ENCODE measurements at regions not wholly inside any gene's neighbourhood (a gene's known extent, or its start where the extent isn't known, plus 50 kb on each side); places are given as distances from the start of the nearest gene placed in this dataset.
A peak's percentile ranks its signal among the peaks of the same experiment; 100 is the strongest.

- no peak for DNase-seq
Measured at GRCh38 chr1:5311634-5312292, 657.4 kb downstream of the AJAP1 start.

DNA sequence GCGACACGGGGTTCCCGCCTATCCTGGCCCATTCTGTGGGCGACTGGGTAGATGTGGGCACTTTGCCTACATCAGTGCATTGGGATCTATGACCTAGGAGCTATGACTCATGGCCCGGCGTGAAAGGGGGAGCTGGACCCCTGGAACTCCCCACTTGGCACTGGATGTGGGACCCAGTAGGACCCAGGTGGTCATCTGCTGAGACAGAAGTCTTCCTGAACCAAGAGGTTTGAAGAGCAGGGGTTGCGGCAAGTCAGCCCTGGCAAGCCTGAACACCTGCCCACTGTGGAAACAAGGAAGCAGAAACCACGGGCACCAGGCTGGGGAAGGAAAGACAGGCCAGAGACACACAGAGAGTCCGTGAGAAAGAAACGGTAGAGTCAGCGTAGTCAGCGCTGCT, 656.7 kb downstream of the AJAP1 start:
- no peak for DNase-seq

DNA sequence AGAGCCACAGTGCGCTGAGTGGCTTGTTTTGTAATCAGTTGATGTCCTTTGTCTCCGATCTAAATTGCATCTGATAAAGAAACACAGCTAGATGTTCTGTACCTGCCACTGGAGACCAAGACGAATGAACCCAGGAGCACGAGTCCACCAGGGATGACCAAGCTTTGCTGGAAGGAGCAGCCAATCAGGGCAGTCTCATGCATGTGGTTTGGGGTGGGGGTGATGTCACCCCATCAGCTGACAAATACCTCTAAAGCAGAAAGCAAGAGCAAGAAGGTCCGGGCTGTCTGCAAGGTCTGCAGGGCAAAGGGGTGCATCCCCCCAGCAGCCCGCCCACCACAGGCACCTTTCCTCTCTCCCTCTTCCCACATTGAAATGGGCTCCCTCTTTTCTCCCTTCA, 653.8 kb downstream of the AJAP1 start:
- DNase-seq: no peak

DNA sequence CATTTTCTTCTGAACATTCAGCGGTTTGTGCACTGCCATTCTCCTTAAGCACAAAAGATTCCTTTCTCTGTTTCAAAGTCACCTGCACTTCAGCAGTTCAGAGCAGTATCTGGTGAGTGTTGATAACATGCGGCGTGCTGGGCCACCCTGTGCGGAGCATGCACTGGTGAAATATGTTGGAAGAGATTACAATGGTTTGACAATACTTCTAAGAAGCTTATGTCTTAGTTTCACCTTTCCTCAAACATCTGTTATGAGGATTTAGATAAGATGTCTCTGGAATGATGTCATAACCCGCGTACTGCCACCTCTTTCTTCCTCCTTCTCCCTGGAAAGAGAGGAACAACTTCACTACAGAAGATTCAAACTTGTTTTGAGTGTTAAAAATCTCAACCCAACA, 650.3 kb downstream of the AJAP1 start:
- no peak for DNase-seq

GRCh38 chr1:5298376-5298775, 644.0 kb downstream of the AJAP1 start:
- DNase-seq: no peak

GRCh38 chr1:5297886-5298239, 643.5 kb downstream of the AJAP1 start:
- DNase-seq: no peak

- DNase-seq: no peak
Measured at GRCh38 chr1:5297180-5297885, 642.9 kb downstream of the AJAP1 start.

DNA sequence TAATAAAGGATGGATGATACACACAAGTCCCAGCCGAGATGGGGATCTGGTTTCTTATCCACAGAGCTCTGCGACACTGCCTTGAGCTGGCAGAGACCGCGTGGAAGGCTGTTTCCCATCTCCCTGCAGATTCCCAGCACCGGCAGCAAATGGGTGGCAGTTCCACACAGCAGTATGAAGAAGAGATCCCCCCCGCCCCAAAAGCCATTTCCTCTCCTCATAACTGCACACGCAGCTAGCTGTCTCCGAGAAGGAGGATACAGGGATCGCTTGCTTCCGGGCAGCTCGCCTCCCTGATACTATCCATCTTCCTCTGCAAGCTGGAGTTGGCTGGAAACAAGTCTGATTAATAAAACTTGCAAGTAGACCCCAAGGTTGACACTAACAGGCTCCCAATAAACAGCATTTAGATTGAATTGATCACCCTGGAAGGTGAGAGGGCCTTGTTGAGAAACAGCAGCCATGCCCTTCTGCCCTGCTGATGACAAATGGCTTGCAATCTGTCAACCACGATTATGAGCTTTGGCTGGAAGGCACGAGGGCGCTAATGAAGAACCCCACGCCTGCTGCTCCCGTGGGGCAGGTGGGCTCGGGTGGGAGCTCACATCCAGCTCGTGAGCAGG, 642.3 kb downstream of the AJAP1 start:
- no peak for DNase-seq

DNA sequence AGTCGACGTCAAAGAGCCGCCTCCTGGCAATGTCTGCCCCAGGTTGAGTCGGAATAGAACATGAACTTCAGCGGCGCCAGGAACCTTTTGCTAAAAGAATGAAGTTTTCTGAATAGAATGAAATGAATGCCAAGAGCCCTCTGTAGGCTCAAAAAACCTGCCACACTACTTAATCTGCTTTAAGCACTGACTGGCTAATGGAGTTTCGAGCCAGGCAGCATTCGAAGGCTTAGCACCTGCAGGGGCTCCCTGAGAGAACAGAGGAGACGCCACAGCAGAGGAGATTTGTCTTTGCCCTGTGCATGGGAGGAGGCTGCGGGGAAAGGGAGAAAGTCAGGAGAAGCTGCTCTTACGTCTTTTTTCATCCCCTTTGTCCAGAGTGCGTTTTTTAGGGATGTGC, 641.7 kb downstream of the AJAP1 start:
- DNase-seq: no peak

- no peak for DNase-seq
Measured at GRCh38 chr1:5291889-5292288, 637.5 kb downstream of the AJAP1 start.

DNA sequence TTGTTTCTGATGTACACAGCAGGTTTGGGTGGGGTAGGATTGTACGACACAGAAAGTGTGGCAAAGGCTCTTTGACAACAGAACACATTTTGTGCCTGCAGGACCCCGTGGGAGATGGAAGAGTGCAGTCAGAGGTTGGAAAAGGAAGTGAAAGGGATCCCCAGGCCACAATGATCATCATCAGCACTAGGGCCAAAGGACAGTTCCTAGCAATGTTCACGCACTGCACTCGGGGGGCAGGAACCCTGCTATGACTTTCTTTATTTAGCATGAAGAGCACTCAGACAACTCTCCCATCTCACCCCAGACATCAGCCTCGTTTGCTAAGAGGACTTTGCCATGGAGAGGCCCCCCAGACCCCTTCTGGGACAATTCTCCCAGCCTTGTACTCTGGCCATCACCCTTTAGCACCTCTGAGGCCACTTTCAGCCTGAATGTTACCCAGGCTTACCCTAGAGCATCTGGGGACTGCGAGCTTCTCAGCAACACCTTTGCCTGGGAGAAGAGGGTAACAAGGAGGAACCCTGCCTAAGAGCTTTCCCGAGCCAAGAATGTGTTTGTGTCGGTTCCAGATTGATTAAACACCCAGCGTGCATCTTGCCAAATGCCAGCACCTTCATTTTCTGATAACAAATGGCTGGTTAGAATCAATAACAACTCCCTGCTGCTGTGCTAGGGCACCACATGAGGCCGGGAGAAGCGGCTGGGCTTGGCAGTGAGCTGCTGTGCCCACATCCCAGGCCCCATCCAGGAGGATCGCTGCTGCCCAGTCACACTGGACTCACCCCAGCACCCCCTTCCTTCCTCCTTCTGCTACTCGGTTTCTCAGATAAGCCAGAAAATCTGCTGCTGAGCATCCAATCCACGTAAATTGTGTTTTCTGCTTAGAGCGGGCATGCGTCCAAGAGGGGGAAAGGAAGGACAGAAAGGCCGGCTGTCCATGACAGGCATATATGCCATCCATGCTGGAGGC, 633.1 kb downstream of the AJAP1 start:
- no peak for DNase-seq

DNA sequence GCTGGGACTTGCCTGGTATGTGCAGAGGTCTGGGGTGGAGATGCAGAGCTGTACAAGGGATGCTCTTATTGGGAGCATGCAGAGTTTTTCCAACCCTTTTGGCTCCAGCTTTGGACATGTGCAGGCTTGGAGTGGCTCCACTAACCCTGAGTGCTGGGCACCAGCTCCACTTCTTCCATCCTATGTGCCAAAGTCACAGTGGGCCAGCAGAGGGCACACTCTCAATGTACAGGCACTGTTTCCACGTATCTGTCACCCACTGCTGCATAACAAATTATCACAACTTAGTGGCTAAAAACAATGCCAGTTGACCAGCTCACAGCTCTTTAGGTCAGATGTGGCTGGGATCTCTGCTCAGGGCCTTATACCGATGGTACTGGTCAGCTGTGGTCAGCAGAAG, 631.8 kb downstream of the AJAP1 start:
- DNase-seq: peak; percentile 17

DNA sequence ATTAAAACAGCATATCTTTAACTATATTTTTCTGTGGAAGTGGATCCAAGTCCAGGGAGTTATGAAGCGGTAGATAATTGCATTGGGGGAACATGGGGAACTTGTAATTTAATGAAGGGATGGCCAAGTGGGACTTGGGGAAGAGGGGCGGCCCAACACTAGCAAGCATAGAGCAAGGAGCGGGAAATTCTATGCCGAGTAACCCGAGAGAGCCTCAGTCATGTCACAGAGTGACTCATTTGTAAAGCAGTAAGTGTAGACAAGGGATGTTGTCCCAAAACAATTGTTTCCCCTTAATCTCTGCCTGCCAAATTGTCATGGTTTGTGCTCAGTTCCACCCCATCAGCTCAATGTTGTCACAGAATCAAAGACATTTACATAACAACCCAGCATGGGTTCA, 620.1 kb downstream of the AJAP1 start:
- no peak for DNase-seq

- no peak for DNase-seq
Measured at GRCh38 chr1:5273280-5274003, 619.0 kb downstream of the AJAP1 start.

- no peak for DNase-seq
Measured at GRCh38 chr1:5272325-5272724, 617.9 kb downstream of the AJAP1 start.

GRCh38 chr1:5271264-5271663, 616.9 kb downstream of the AJAP1 start:
- no peak for DNase-seq

DNA sequence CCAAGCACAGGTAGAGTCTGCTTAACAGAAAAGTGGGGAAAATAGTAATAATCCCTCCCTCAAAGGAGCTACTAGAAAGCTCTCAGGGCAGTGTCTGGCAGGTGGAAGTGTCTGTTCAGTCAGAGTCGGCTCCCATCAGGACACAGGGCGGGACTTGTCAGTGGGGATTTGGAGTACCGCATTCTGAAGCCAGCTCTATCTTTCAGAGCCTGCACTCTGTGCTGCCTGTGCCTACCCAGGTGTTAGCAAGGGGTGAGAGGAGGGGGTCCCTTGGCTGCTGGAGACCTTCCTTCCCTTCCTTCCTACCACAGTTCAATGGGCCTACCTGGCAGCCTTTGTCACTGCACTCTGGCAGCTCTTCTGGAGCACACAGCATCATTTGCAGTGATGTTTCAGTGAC, 615.5 kb downstream of the AJAP1 start:
- DNase-seq: no peak

GRCh38 chr1:5267603-5268235, 613.3 kb downstream of the AJAP1 start:
- no peak for DNase-seq

DNA sequence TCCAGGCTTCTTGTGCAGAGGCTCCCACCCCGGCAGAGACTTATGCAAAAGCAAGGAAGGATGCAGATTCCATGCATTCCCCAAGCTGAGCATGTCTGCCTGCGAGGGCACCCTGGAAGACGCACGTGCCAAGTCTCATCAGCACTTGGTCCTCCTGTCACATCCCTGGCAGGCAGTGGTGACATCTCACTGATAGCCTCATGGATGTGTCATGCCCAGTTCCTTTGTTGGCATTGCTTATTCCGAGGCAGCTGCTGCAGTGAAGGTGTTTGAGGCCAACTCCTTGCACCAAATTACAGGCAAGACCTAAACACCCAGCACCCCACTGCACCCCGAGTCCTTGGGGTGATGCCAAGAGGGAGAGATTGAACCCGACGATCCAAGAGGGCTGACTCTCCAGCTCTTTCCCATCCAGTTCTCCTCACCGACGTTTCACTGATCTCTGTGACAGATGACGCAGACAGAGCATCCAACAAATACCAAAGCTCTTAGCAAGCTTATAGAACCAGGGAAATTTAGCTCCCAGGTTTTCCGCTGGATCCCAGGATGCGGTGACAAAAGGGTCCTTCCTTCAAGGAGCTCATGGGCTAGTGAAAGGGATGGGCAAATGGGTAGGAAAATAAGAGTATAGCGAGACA, 611.1 kb downstream of the AJAP1 start:
- DNase-seq: no peak

DNA sequence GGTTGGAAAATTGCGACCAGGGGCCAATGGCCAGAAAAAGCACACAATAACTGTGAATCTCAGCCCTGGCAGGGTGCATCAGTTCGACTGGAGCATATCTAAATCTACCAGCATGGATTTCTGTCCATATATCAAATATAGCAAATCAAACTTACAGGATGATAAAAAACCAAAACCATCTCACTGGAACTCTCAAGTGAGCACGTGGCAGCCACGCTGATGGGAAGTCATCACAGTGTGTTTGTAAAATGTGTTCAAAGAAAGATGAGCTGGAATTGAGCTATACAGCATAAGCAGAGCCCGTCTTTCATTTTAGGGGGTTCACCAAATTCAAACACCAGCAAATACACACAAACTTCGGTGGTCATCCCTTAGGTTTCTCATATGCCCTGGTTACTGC, 610.1 kb downstream of the AJAP1 start:
- DNase-seq: no peak

DNA sequence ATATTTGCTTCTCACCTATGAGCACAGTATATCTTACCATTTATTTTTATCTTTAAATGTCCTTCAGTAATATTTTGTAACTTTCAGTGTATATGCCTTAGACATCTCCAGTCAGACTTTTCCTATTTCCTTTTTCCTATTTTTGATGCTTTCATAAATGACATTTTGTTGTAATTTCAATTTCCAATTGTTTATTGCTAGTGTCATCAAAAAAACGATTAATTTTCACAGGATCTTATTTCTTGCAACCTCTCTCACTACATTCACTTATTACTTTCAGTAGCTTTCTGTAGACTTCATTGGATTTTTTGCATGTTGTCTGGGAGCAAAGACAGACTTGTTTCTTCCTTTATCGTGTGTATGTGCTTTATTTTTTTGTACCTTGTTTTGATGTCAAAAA, 602.4 kb downstream of the AJAP1 start:
- DNase-seq: no peak

- DNase-seq: no peak
Measured at GRCh38 chr1:5254975-5255374, 600.6 kb downstream of the AJAP1 start.

Data from activated CD4-positive, alpha-beta T cell treated with anti-CD3 and anti-CD28 coated beads for 1 hour (primary cell).